ENCODE measurements at regions not wholly inside any gene's neighbourhood (a gene's known extent, or its start where the extent isn't known, plus 50 kb on each side); places are given as distances from the start of the nearest gene placed in this dataset.

- TF ChIP-seq CTCF (IDR thresholded peaks at IDR 0.05; ENCODE audit: low read depth, low read length): no peak
- H3K4me3 ChIP-seq (replicated peaks in 1 of 2; ENCODE audit: low read depth in 2 of 2, low read length in 2 of 2): no peak overlapping the region
- no peak for DNase-seq (ENCODE audit: low read depth in 2 of 2)
Measured at GRCh38 chr12:34097213-34097612, 74.9 kb downstream of the ALG10 start.

GRCh38 chr12:34105392-34105933, 83.2 kb downstream of the ALG10 start:
- no peak for DNase-seq (ENCODE audit: low read depth in 2 of 2)
- TF ChIP-seq CTCF (IDR thresholded peaks at IDR 0.05; ENCODE audit: low read depth, low read length): no peak
- H3K4me3 ChIP-seq (replicated peaks in 1 of 2; ENCODE audit: low read depth in 2 of 2, low read length in 2 of 2): no peak overlapping the region

- no peak for TF ChIP-seq CTCF (IDR thresholded peaks at IDR 0.05; ENCODE audit: low read depth, low read length)
Measured at GRCh38 chr12:34106172-34106571, 83.9 kb downstream of the ALG10 start.

GRCh38 chr12:34107016-34107415, 84.7 kb downstream of the ALG10 start:
- H3K4me3 ChIP-seq (replicated peaks in 1 of 2; ENCODE audit: low read depth in 2 of 2, low read length in 2 of 2): no peak overlapping the region
- no peak for DNase-seq (ENCODE audit: low read depth in 2 of 2)
- no peak for TF ChIP-seq CTCF (IDR thresholded peaks at IDR 0.05; ENCODE audit: low read depth, low read length)

More at GRCh38 chr12:34106172-34106571, 83.9 kb downstream of the ALG10 start:
- H3K4me3 ChIP-seq (replicated peaks in 1 of 2; ENCODE audit: low read depth in 2 of 2, low read length in 2 of 2): no peak overlapping the region
- DNase-seq (ENCODE audit: low read depth in 2 of 2): no peak

GRCh38 chr12:34107781-34108404, 85.6 kb downstream of the ALG10 start:
- no peak overlapping the region for H3K4me3 ChIP-seq (replicated peaks in 1 of 2; ENCODE audit: low read depth in 2 of 2, low read length in 2 of 2)
- no peak for DNase-seq (ENCODE audit: low read depth in 2 of 2)
- no peak for TF ChIP-seq CTCF (IDR thresholded peaks at IDR 0.05; ENCODE audit: low read depth, low read length)

GRCh38 chr12:34108405-34108803, 86.1 kb downstream of the ALG10 start:
- no peak overlapping the region for H3K4me3 ChIP-seq (replicated peaks in 1 of 2; ENCODE audit: low read depth in 2 of 2, low read length in 2 of 2)
- no peak for DNase-seq (ENCODE audit: low read depth in 2 of 2)
- no peak for TF ChIP-seq CTCF (IDR thresholded peaks at IDR 0.05; ENCODE audit: low read depth, low read length)

GRCh38 chr12:34108967-34109366, 86.7 kb downstream of the ALG10 start:
- no peak for DNase-seq (ENCODE audit: low read depth in 2 of 2)
- no peak overlapping the region for H3K4me3 ChIP-seq (replicated peaks in 1 of 2; ENCODE audit: low read depth in 2 of 2, low read length in 2 of 2)
- TF ChIP-seq CTCF (IDR thresholded peaks at IDR 0.05; ENCODE audit: low read depth, low read length): no peak

All from cardiac fibroblast (primary cell).